ENCODE measurements at regions not wholly inside any gene's neighbourhood (a gene's known extent, or its start where the extent isn't known, plus 50 kb on each side); places are given as distances from the start of the nearest gene placed in this dataset.

- no peak for DNase-seq (ENCODE audit: low spot score)
- no peak overlapping the region for H3K27ac ChIP-seq (ENCODE audit: low read depth, low read length, poor library complexity, severe bottlenecking)
- no peak overlapping the region for H2AFZ ChIP-seq (ENCODE audit: low read length)
- ChIA-PET POLR2A (interaction anchor here (0.6 to 1.5 kb wide), 3 partner anchors 8 to 934 kb away, joined by 3 to 6 read pairs (median 4); no protein-coding TSS in a partner anchor), CTCF (ENCODE audit: unreplicated experiment) (no interaction called here)
- H4K20me1 ChIP-seq (ENCODE audit: insufficient read depth, low read length), result no peaks in the 10 kb centered on the region
- BruUV-seq (replicated peaks), result no TSS peak
- intact Hi-C loops (cut with micrococcal nuclease; ENCODE audit: unreplicated experiment), result no loop called here
- H3K79me2 ChIP-seq (ENCODE audit: insufficient read depth, low read depth, low read length), result no peaks in the 10 kb centered on the region
- no peak for TF ChIP-seq EZH2phosphoT487 (IDR thresholded peaks at IDR 0.05; ENCODE audit: borderline replicate concordance, low read depth, low read length)
- TF ChIP-seq CTCF (conservative IDR thresholded peaks at IDR 0.05; ENCODE audit: low read length), result no peak
- no peak overlapping the region for H3K4me3 ChIP-seq (ENCODE audit: low read depth, low read length, poor library complexity, severe bottlenecking)
- no peaks in the 10 kb centered on the region for H3K36me3 ChIP-seq (ENCODE audit: insufficient read depth, low read length)
- no peaks in the 10 kb centered on the region for H3K9me3 ChIP-seq (ENCODE audit: low read length)
- no peaks in the 10 kb centered on the region for H3K9me2 ChIP-seq (ENCODE audit: insufficient read depth, low read length)
- H3K4me2 ChIP-seq (ENCODE audit: low read length), result no peak overlapping the region
- H3K4me1 ChIP-seq (ENCODE audit: insufficient read depth, low read length, poor library complexity, severe bottlenecking), result no peaks in the 10 kb centered on the region
Observed at GRCh38 chr3:182052757-182053156, 341.0 kb downstream of the SOX2 start.

- ChIA-PET POLR2A (interaction anchor here (0.9 kb wide), 1 partner anchor 219 kb away, joined by 3 read pairs; no protein-coding TSS in a partner anchor), CTCF (ENCODE audit: unreplicated experiment) (no interaction called here)
- Histone ChIP-seq H3K9me3 (ENCODE audit: low read length) (no peaks in the 10 kb centered on the region), H3K4me2 (ENCODE audit: low read length) (no peak overlapping the region), H3K4me3 (ENCODE audit: low read depth, low read length, poor library complexity, severe bottlenecking) (no peak overlapping the region), H3K79me2 (ENCODE audit: insufficient read depth, low read depth, low read length) (no peaks in the 10 kb centered on the region), H4K20me1 (ENCODE audit: insufficient read depth, low read length) (no peaks in the 10 kb centered on the region), H2AFZ (ENCODE audit: low read length) (no peak overlapping the region), H3K9me2 (ENCODE audit: insufficient read depth, low read length) (no peaks in the 10 kb centered on the region), H3K27ac (ENCODE audit: low read depth, low read length, poor library complexity, severe bottlenecking) (no peak overlapping the region), H3K36me3 (ENCODE audit: insufficient read depth, low read length) (no peaks in the 10 kb centered on the region), H3K4me1 (ENCODE audit: insufficient read depth, low read length, poor library complexity, severe bottlenecking) (no peaks in the 10 kb centered on the region)
- TF ChIP-seq EZH2phosphoT487 (IDR thresholded peaks at IDR 0.05; ENCODE audit: borderline replicate concordance, low read depth, low read length), result no peak
- TF ChIP-seq CTCF (conservative IDR thresholded peaks at IDR 0.05; ENCODE audit: low read length), result no peak
- intact Hi-C loops (cut with micrococcal nuclease; ENCODE audit: unreplicated experiment), result no loop called here
- DNase-seq (ENCODE audit: low spot score), result no peak
- BruUV-seq (replicated peaks), result no TSS peak
Observed at GRCh38 chr3:182058488-182058887, 346.8 kb downstream of the SOX2 start.

- intact Hi-C loops (cut with micrococcal nuclease; ENCODE audit: unreplicated experiment), result no loop called here
- Histone ChIP-seq H3K27ac (ENCODE audit: low read depth, low read length, poor library complexity, severe bottlenecking) (no peak overlapping the region), H3K9me2 (ENCODE audit: insufficient read depth, low read length) (no peaks in the 10 kb centered on the region), H3K4me2 (ENCODE audit: low read length) (no peak overlapping the region), H3K36me3 (ENCODE audit: insufficient read depth, low read length) (no peaks in the 10 kb centered on the region), H3K4me1 (ENCODE audit: insufficient read depth, low read length, poor library complexity, severe bottlenecking) (no peaks in the 10 kb centered on the region), H3K4me3 (ENCODE audit: low read depth, low read length, poor library complexity, severe bottlenecking) (no peak overlapping the region), H2AFZ (ENCODE audit: low read length) (no peak overlapping the region), H4K20me1 (ENCODE audit: insufficient read depth, low read length) (no peaks in the 10 kb centered on the region), H3K79me2 (ENCODE audit: insufficient read depth, low read depth, low read length) (no peaks in the 10 kb centered on the region), H3K9me3 (ENCODE audit: low read length) (no peaks in the 10 kb centered on the region)
- POLR2A ChIA-PET, result no interaction called here
- no TSS peak for BruUV-seq (replicated peaks)
- no peak for DNase-seq (ENCODE audit: low spot score)
- CTCF ChIA-PET (ENCODE audit: unreplicated experiment), result no interaction called here
- no peak for TF ChIP-seq EZH2phosphoT487 (IDR thresholded peaks at IDR 0.05; ENCODE audit: borderline replicate concordance, low read depth, low read length)
- no peak for TF ChIP-seq CTCF (conservative IDR thresholded peaks at IDR 0.05; ENCODE audit: low read length)
Observed at GRCh38 chr3:182063742-182064141, 352.0 kb downstream of the SOX2 start.
